HG03103 (cell line): ENCODE measurements at regions not wholly inside any gene's neighbourhood (a gene's known extent, or its start where the extent isn't known, plus 50 kb on each side); places are given as distances from the start of the nearest gene placed in this dataset.
"Not testable (repeated sequence)": the region's sequence is repeated elsewhere in the genome, so short reads cannot be mapped to it uniquely, and the experiment has no call there.

Experiments
- ATAC-seq: cut with Tn5 transposase; IDR thresholded peaks from one replicate; pipeline ENCODE4 v1.9.1; 2021; ENCODE audit warnings: low read depth; ENCODE audit not compliant: unreplicated experiment

DNA sequence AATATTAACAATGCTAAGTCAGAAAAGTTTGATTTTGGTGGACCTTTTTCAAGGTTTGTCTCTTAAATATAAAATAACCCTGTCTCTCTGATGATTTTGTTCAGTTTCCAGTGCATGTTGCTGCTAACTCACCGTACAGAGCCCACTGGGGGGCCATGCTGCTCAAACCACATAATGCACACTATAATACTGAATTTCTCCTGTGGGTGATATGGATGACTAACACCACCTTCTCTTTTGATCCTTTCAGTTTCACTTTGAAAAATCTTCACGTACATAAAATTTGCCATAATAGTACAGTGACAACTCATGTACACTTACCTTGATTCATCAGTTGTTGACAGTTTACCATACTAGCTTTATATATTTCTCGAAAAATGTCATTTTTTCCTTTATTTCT, 506.6 kb upstream of the MAN1A1 start:
- ATAC-seq, result peak; percentile 79

DNA sequence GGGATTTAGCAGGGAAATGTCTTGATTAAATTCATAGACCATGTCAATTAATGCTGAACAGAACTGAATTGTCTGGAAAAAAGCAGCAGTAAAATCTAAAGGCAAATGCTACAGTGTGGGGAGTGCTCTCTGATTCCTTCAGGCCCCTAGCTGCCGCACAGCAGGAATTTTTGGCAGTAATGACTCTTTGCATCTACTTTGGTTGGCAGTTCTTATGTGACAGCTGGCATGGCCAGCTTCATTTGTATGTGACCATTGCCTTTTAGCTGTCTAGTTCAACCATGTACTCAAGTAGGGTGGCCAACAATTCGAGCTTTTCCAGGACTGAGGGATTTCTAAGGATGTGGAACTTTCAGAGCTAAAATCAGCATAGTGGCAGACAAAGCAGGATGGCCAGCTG, 499.1 kb upstream of the MAN1A1 start:
- no peak for ATAC-seq

DNA sequence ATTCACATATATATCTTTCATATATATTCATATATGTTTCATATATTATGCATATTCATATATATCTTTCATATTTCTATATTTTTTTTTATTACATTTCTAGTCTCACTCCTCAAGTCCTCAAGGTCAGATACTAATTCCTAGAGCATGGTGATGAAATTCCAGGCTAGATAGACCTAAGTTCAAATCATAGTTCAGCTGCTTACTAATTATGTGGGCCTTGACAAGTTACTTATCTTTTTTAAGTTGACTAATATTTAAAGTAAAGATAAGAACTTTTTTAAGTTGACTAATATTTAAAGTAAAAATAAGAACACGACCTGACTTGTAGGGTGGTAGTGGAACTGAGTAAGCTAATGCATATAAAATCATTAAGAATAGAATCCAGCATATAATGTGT, 495.6 kb upstream of the MAN1A1 start:
- ATAC-seq, result no peak

DNA sequence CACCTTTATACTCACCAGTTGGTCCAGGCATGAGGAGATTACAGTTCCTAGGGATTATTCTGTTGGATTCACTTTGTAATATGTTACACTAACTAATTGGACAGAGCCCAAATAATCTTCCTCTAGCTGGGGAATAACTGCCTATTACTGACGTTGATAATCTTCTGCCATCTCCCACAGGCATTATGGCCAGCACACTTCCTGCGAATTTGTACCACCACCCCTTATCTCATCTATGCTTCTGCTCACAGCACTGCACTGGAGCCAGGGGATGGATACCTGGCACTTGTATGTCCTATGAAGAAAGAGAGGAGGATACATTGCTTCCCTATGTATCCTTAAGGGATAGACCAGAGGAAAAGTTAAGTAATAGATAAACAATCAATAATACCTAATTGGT, 494.8 kb upstream of the MAN1A1 start:
- no peak for ATAC-seq

DNA sequence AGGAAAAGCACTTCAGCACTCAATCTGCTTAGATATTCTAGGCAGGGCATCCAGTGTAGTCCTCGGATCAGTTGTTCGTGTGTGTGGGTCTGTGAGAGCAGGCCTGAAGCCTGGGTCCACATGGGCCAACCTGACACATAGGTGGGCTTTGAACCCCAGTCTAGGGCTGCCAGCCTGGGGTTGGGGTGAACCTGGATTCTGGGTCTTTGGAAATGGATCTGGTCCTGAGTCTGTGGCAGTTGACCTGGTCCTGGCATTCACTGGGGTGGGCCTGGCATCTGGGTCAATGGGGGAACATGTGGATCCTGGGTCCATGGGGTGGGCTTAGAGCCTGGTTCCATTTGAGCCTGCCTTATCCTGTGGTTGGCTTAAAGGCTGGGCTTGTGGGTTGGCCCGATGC, 492.6 kb upstream of the MAN1A1 start:
- no peak for ATAC-seq

DNA sequence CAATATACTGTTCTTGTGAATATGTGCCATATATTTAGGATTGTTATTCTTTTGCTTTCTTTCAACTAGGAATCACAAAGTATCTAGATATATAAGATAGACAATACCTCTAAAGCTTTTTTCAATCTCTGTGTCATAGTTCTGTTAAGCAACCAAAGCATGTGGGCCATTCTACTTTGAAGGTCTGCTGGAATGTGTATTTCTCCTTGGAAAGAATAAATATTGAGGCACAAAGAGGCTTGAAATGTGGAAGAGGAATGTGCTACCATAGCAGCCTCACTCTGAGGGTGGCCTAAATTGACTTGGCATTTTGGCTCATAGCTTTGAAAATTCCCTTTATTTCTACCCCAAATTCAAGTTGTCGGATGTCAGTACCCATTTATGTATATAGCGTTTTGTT, 488.5 kb upstream of the MAN1A1 start:
- no peak for ATAC-seq

DNA sequence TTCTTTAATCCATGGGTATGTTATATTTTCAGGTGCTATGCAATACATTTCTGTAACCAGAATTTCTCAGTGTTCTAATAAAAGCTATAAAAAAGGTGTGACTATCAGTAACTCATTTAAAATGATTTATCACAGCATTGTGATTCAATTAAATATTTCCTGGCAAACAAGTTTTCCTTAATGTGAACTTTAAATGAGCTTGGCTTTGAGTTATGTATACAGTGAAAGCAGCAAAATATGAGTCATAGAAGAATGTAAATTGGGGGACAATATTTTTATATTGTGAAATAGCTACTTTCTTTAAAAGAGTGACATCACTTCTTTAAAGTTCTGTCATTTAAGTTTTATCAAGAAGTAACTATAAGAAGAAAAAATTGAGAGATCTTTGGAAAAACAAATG, 484.9 kb upstream of the MAN1A1 start:
- ATAC-seq, result no peak

DNA sequence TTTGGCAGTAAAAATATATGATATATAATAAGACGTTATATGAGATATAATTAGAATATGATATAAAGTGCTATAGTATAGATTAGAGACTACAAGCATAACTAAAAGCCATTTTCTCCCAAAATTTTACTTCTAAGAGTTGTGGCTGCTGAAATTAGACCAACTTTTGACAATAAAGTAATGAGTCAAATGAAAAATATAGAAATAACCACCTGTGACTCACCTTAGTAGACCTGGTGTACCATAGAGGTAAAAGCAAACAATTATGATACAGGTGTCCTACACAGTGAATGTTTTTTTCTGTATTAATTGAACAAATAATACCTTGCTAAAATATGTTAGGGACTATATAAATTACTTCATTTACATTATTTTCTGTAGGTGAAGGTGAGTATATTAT, 482.9 kb upstream of the MAN1A1 start:
- ATAC-seq, result no peak

DNA sequence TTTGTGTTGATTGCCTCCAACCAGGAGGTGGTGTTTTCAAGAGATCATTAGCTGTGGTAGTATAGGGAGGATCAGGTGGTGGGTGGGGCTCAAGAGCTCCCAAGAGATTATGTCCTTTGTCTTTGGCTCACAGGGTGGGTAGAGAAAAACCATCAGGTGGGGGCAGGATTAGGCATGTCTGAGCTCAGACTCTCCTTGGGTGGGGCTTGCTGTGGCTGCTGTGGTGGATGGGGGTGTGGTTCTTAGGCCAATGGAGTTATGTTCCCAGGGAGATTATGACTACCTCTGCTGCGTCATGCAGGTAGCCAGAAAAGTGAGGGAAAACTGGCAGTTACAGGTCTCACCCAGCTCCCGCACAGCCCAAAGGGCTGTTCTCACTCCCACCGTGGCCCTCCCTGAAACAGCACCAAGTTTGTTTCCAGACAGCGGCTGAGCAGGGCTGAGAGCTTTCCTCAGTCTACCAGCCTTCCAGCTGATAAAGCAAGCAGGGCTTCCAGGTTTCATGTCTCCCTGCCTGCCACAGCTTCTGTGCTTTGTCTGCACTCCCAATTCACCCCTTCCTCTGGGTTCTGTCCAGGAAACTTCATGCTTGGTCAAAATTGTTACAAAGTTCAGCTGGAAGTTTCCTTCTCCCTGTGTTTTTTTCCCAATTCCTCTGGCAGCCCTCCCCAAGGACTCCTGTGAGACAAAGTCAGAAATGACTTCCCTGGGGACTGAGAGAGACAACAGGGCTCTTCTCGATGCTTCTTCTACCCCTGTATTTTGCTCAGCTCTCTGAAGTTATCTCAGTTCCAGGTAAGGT, 481.1 kb upstream of the MAN1A1 start:
- ATAC-seq, result no peak

DNA sequence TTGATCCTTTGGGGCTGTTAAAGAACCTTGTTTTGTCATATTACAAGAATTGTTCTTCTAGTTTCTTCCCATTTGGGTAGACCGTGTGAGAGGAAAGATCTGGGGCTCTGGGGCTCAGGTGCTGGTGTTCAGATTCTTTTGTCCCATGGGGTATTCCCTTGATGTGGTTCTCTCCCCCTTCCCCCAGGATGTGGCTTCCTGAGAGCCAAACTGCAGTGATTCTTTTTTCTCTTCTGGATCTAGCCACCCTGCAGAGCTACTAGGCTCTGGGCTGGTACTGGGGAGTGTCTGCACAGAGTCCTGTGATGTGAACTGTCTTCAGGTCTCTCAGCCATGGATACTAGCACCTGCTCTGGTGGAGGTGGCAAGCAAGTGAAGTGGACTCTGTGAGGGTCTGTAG, 480.5 kb upstream of the MAN1A1 start:
- no peak for ATAC-seq

DNA sequence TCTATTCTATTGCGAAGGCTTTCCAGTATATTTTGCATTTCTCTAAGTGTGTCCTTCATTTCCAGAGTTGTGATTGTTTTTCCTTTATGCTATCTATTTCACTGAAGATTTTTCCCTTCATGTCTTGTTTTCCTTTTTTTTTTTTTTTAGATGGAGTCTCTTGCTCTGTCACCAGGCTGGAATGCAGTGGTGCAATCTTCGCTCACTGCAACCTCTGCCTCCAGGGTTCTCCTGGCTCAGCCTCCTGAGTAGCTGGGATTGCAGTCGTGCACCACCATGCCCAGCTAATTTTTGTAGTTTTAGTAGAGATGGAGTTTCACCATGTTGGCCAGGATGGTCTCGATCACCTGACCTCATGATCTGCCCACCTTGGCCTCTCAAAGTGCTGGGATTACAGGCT, 479.9 kb upstream of the MAN1A1 start:
- not testable (repeated sequence) for ATAC-seq

DNA sequence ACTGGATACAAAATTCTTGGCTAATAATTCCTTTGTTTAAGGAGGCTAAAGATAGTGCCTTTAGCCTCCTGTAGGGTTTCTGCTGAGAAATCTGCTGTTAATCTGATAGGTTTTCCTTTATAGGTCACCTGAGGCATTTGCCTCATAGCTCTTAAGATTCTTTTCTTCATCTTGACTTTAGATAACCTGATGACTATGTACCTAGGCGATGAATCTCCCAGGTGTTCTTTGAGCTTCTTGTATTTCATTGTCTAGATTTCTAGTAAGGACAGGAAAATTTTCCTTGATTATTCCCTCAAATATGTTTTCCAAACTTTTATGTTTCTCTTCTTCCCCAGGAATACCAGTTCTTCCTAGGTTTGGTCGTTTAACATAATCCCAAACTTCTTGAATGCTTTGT, 479.4 kb upstream of the MAN1A1 start:
- no peak for ATAC-seq

DNA sequence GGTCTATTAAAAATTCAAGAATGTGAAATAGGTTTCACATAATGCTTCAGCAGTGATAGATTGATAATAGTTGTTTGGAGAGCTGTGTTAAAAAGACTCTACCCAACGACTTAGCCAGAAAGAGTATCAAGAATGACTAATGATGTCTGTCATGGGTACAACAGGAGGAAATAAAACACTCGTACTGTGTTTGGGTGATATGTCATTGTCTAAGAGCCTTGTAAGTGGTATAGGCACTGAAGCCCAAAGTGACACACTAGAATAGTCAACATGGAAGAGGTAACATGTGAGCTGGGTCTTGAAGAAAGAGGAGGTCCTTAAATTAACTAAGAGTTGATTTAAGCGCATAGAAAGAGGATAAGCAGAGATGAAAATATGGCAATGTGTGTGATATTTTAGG, 471.8 kb upstream of the MAN1A1 start:
- ATAC-seq, result no peak

DNA sequence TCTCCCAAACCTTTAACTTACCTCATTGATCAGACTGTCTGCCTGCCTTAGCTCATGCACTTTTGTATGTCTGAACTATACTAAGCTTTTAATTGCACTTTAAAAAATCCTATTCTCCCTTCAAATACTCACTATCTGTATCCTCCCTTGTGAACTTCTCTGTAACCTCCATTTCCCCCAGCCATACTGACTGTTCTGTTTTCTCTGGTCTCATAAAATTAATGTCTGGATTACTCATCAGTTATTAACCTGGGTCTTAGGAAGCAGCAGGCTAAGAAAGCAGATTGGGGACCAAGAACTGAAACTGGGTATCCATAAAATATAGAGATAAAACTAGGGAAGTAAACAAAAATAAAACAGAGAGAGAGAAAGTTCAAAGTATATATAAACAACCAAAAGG, 469.3 kb upstream of the MAN1A1 start:
- ATAC-seq, result no peak

DNA sequence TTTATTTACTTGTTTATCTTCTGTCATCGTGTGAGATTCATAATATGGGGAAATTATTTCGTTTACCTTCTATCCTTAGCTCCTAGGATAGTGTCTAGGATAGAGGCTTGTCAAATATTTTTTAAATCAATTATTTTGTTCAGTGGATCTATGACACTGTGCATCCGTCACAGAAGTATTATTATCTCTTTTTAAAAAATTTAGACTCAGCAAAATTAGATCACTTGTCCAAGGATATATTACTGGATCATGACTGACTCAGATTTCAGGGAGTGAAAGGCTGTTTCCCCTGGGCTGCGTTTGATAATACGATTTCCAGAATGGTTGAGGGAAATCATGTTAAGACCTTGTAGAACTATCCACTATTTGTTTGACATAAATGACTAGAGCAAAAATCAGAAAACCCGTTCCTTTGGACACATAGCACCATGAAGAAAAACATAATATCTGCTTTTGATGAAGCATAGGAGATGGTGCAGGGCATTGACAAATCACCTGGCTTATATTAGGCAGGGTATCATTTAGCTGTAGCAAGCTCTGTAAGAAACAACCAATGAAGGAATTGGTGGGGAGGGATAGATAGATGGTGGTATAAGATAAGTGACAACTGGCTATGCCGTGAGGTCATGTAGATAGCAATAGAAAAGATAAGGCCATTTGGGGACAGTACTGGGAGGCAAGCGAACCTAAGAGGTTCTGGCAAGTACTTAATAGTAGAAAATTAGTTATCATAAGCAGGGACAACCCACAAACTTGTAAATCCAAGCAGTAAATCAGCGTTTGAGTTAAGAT, 465.2 kb upstream of the MAN1A1 start:
- no peak for ATAC-seq

DNA sequence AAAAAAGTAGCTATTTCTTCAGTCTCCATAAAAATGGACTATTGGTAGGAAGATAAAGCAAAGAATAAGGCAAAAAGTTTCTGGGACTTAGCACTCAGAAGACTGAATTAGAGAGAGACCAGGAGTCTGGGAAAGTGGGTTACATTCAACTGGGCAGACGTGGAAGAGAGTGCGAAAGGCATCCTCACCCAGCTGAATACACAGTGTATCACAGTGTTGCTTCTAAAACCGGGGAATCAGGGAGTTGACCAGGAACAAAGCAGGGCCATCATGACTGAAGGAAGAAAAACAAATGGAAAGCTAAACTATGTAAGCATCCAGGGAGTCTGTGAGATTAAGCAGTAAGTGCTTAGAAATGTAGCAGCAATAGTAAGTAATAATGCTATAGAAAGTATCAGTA, 452.9 kb upstream of the MAN1A1 start:
- no peak for ATAC-seq

DNA sequence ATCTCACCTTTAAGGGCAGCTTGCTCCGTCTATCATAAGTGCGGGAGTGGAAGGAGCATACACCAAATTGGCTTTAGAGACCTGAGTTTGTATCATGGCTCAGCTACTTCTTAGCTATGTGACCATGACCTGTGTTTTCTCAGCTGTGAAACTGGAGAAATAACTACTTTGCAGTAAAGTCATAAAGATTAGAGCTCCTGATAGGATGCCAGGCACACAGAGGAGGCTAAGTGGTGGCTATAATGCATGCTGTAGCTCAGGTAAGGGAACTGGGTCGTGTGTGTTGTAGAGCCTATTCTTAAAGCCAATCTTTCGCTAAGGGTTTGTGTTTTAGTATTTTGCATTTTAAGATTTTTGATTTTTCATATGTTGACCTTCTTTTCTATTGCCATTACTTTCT, 451.5 kb upstream of the MAN1A1 start:
- no peak for ATAC-seq

DNA sequence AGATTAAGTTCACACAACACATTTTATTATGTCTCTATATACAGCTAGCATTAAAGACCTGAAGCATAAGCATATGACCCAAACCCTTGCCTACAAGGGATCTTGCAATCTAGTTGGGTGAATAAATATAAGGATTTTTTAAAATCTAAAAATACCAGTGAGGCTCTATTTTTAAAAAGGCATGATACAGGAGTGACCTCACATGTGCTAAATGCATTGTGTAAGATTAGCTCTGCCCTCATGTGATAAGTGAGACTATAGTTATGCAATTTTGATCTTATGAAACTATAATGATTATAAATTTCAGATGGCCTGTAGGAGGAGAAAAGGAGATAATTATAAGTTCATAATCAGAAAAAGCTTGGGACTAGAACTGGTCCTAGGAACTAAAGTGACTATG, 451.0 kb upstream of the MAN1A1 start:
- ATAC-seq, result no peak

DNA sequence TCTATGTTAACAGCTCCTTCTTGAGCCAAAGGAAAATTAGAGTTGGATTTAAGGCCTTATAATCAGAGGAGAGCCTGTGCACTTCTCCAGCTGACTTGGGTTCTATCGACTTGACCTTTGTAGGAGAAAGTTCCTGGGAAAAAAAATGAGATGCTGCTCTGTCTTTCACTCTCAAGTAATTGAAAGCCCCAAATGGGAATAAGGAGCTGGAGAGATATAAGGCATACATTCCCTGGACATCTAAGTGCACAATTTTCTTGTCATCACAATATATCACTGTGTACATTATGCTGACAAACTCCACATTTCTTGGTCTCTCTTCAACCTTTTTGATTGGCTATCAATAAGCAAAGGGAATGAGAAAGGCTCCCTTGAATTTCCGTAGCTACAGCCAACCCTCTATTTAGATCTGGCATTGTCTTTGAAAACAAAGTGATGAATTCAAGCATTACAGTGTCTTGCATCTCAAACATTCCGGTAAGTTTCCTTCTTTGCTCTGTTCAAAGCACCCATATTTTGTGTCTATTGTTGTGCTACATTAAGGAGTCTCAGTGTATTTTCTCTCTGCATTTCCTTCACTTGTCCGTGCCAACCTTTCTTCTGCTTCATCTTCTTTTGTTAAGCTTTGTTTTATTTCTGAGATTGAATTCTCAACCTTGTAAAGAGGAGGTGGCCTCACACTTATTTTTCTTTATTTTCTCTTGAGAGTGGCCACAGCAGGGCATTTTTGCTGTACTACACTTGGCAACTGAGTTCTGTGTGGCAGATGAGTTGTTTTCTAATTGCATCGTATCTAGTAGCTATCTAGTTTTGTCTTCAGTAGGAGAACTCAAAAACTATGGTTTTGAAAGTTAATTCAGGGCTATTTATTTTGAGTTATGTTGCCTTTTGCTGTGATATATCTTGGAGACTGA, 450.3 kb upstream of the MAN1A1 start:
- no peak for ATAC-seq

DNA sequence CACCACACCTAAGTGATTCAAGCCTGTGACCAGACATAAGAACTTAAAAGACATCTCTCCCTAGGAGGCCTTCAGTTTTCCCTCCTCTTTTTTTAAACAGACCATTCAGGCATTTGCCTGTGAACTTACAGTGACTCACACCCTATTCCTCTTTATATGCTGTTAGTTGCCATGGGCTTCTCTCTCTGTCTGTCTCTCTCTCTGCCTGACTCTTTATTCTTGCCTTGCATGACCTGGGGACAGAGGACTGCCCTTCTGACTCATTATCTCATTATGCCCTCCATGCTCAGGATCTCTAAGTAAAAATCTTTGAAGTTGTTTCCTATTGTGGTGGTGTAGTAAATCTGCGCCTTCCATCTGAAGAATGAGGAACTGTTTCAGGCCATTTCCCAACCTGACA, 442.2 kb upstream of the MAN1A1 start:
- ATAC-seq, result no peak

DNA sequence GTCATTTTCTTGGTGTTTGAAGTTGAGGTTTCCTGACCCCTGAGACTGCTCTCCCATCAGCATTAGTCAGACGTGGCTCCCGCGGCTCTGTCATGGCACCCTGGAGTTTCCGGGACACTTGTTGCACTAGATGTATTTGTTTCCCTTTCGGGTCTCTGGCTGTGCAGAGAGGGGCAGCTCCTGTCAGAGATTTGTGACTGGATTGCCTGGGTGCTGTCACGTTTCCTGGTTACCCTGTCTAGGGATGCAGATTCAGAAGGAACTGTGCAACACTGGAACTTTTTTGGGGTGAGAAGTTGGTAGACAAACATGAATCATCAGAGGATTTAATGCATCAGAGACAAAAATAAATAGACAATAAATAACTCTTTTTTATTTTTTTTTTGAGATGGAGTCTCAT, 431.8 kb upstream of the MAN1A1 start:
- no peak for ATAC-seq
